Breast epithelium (tissue), 4 donors: ENCODE measurements at regions not wholly inside any gene's neighbourhood (a gene's known extent, or its start where the extent isn't known, plus 50 kb on each side); places are given as distances from the start of the nearest gene placed in this dataset.
A peak's percentile ranks its signal among the peaks of the same experiment; 100 is the strongest.

ENCODE experiments used
- DNase-seq, 2 donors: peaks; one replicate each; pipeline ENCODE4 v3.0.0-alpha.2; 2019; ENCODE audit warnings: low spot score in 2 of 2
- H3K27ac ChIP-seq, 2 donors: fragments of 200-600 bp; sonication (generic) in 1 of 2; one replicate each; pipeline ENCODE4 v1.5.1; 2016 to 2019; ENCODE audit warnings: mild to moderate bottlenecking in 1 of 2
- H3K27me3 ChIP-seq, 2 donors: fragments of 200-600 bp; sonication (generic) in 1 of 2; one replicate each; pipeline versions ENCODE4 v1.5.1 to v1.6.0; 2017 to 2019; ENCODE audit warnings: control low read depth in 1 of 2, mild to moderate bottlenecking in 1 of 2
- H3K36me3 ChIP-seq: fragments of 200-600 bp; one replicate; pipeline ENCODE4 v1.5.1; 2019
- H3K4me1 ChIP-seq, 2 donors: fragments of 200-600 bp; sonication (generic); one replicate each; pipeline ENCODE4 v1.5.1; 2016 to 2019; ENCODE audit warnings: control low read depth in 1 of 2
- H3K4me3 ChIP-seq, 3 donors: fragments of 200-600 bp; sonication (generic); 1 replicate in 2 of 3; 2 replicates in 1 of 3; pipeline ENCODE4 v1.5.1; 2016 to 2019; ENCODE audit warnings: mild to moderate bottlenecking in 3 of 3, moderate library complexity in 2 of 3
- H3K9me3 ChIP-seq, 2 donors: fragments of 200-600 bp; sonication (generic) in 1 of 2; one replicate each; pipeline ENCODE4 v1.5.1; 2016 to 2019; ENCODE audit warnings: control low read depth in 1 of 2
- POLR2A ChIP-seq: fragments of 450-650 bp; IDR thresholded peaks from one replicate; pipeline ENCODE4 v1.6.1; 2016; ENCODE audit warnings: antibody characterized with exemption, mild to moderate bottlenecking, moderate library complexity
- POLR2AphosphoS5 ChIP-seq, 3 donors: sonication (generic); formaldehyde crosslinking; IDR thresholded peaks; one replicate each; pipeline ENCODE4 v1.6.1; 2017; ENCODE audit warnings: antibody characterized with exemption in 3 of 3
- intact Hi-C: fragments of 100-400 bp; cut with DNase I; formaldehyde crosslinking; loops from one replicate; pipeline ENCODE4 v1.15.1; 2023; ENCODE audit warnings: low total_unique reads
- TF ChIP-seq, protein P1 (sequence below), 3 donors: fragments of 450-650 bp; IDR thresholded peaks; one replicate each; pipeline ENCODE4 v1.5.1; 2016 to 2017; ENCODE audit warnings: antibody characterized with exemption in 3 of 3, mild to moderate bottlenecking in 3 of 3, moderate library complexity in 3 of 3

- Histone ChIP-seq H3K9me3 (no peaks in the 10 kb centered on the region), H3K4me1 (no peaks in the 10 kb centered on the region), H3K4me3 (no peak overlapping the region), H3K36me3 (no peaks in the 10 kb centered on the region), H3K27ac (no peak overlapping the region), H3K27me3 (no peaks in the 10 kb centered on the region)
- DNase-seq, result no peak
- TF ChIP-seq POLR2AphosphoS5 (IDR thresholded peaks at IDR 0.05), result no peak
- TF ChIP-seq POLR2A, result no peak
- TF ChIP-seq, protein P1, sequence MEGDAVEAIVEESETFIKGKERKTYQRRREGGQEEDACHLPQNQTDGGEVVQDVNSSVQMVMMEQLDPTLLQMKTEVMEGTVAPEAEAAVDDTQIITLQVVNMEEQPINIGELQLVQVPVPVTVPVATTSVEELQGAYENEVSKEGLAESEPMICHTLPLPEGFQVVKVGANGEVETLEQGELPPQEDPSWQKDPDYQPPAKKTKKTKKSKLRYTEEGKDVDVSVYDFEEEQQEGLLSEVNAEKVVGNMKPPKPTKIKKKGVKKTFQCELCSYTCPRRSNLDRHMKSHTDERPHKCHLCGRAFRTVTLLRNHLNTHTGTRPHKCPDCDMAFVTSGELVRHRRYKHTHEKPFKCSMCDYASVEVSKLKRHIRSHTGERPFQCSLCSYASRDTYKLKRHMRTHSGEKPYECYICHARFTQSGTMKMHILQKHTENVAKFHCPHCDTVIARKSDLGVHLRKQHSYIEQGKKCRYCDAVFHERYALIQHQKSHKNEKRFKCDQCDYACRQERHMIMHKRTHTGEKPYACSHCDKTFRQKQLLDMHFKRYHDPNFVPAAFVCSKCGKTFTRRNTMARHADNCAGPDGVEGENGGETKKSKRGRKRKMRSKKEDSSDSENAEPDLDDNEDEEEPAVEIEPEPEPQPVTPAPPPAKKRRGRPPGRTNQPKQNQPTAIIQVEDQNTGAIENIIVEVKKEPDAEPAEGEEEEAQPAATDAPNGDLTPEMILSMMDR (IDR thresholded peaks at IDR 0.05), result no peak
- intact Hi-C loops, result no loop called here
Measured at GRCh38 chr12:58131986-58132755, 190.8 kb downstream of the ATP23 start.

GRCh38 chr12:58138424-58138823 is 197.1 kb downstream of the ATP23 start:
- no peaks in the 10 kb centered on the region for H3K27me3 ChIP-seq
- no peaks in the 10 kb centered on the region for H3K36me3 ChIP-seq
- no peak overlapping the region for H3K27ac ChIP-seq
- intact Hi-C loops, result no loop called here
- no peak for TF ChIP-seq POLR2AphosphoS5 (IDR thresholded peaks at IDR 0.05)
- no peak for TF ChIP-seq POLR2A
- TF ChIP-seq, protein P1 (IDR thresholded peaks at IDR 0.05), result no peak
- H3K4me1 ChIP-seq, result no peaks in the 10 kb centered on the region
- H3K9me3 ChIP-seq, result no peaks in the 10 kb centered on the region
- DNase-seq, result no peak
- no peak overlapping the region for H3K4me3 ChIP-seq

DNA sequence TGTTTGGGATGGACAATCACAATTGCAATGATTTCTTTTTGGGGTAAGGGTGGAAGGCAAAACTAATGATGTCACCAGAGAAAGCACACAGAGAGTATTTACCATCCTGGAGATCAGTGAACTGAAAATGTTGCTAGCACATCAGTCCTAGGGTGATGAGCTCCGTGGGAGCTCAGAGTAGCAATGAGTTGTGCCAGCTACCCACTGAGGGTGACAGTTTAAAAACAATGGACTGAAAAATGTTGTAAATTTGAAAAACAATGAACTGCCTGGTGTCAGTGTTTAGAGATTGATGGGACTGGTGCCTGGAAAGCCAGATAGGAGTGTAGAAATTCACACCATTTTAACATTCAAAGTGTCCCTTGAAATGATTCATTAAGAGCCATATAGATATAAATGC is 198.5 kb downstream of the ATP23 start:
- no peak for DNase-seq
- Histone ChIP-seq H3K9me3 (no peaks in the 10 kb centered on the region), H3K27me3 (no peaks in the 10 kb centered on the region), H3K4me1 (no peaks in the 10 kb centered on the region), H3K27ac (no peak overlapping the region), H3K36me3 (no peaks in the 10 kb centered on the region), H3K4me3 (no peak overlapping the region)
- TF ChIP-seq POLR2A (no peak), POLR2AphosphoS5 (IDR thresholded peaks at IDR 0.05) (no peak)
- TF ChIP-seq, protein P1 (IDR thresholded peaks at IDR 0.05), result no peak
- intact Hi-C loops, result no loop called here

GRCh38 chr12:58140395-58140794 is 199.0 kb downstream of the ATP23 start:
- DNase-seq, result no peak
- intact Hi-C loops, result no loop called here
- H3K27me3 ChIP-seq, result no peaks in the 10 kb centered on the region
- H3K9me3 ChIP-seq, result peaks cover 0 to 1% of the 10 kb centered on the region in 2 donors
- H3K4me1 ChIP-seq, result no peaks in the 10 kb centered on the region
- H3K4me3 ChIP-seq, result no peak overlapping the region
- H3K27ac ChIP-seq, result no peak overlapping the region
- no peaks in the 10 kb centered on the region for H3K36me3 ChIP-seq
- TF ChIP-seq POLR2A (no peak), POLR2AphosphoS5 (IDR thresholded peaks at IDR 0.05) (no peak)
- TF ChIP-seq, protein P1 (IDR thresholded peaks at IDR 0.05), result no peak

GRCh38 chr12:58142991-58143390 is 201.6 kb downstream of the ATP23 start:
- intact Hi-C loops, result no loop called here
- no peak for TF ChIP-seq POLR2AphosphoS5 (IDR thresholded peaks at IDR 0.05)
- TF ChIP-seq, protein P1 (IDR thresholded peaks at IDR 0.05), result no peak
- no peak for TF ChIP-seq POLR2A

More at GRCh38 chr12:58142991-58143390, 201.6 kb downstream of the ATP23 start:
- Histone ChIP-seq H3K27me3 (no peaks in the 10 kb centered on the region), H3K36me3 (no peaks in the 10 kb centered on the region), H3K4me3 (no peak overlapping the region), H3K27ac (peak overlapping the region; percentile 65 to 76), H3K9me3 (peaks cover 0 to 6% of the 10 kb centered on the region in 2 donors), H3K4me1 (no peaks in the 10 kb centered on the region)
- DNase-seq, result no peak
